Endothelial cell of umbilical vein (primary cell): ENCODE measurements at regions not wholly inside any gene's neighbourhood (a gene's known extent, or its start where the extent isn't known, plus 50 kb on each side); places are given as distances from the start of the nearest gene placed in this dataset.

Experiments
- BruUV-seq: library from RNA; stranded (reverse); fragments of 400-500 nt; replicated peaks from 2 replicates; lab custom pipeline; 2021; lab: Mats Ljungman, UMichigan
- CTCF ChIA-PET: fragments of 300-600, 350-600 bp; sonication (Branson Sonifier 250); formaldehyde crosslinking; loops from one replicate; lab custom pipeline; 2021; ENCODE audit warnings: antibody characterized with exemption, inconsistent platforms; lab: Charles Lee
- POLR2A ChIA-PET: fragments of 300-600, 350-600 bp; sonication (Branson Sonifier 250); formaldehyde crosslinking; loops from one replicate; lab custom pipeline; 2021; ENCODE audit warnings: antibody characterized with exemption, inconsistent platforms; lab: Charles Lee
- DNase-seq: peaks from one replicate; pipeline ENCODE4 v3.0.0-alpha.2; 2011; ENCODE audit warnings: low read depth, low spot score
- FAIRE-seq: peaks from 2 replicates; lab custom pipeline; 2011; peaks lifted over from hg19 to GRCh38; lab: Jason Lieb, UNC
- H2AFZ ChIP-seq: 2 replicates; pipeline ENCODE4 v1.6.0; 2012; ENCODE audit warnings: low read depth, low read length, control low read depth, inconsistent platforms
- H3K27ac ChIP-seq: 2 replicates; pipeline ENCODE4 v1.5.1; 2011; ENCODE audit warnings: low read depth, mild to moderate bottlenecking, control low read depth, low read length, moderate library complexity; ENCODE audit not compliant: insufficient read depth
- H3K27me3 ChIP-seq, 2 experiments: 2 replicates each; pipeline versions ENCODE4 v1.6.0 to v1.6.1; 2011; ENCODE audit warnings: low read length in 2 of 2, mixed read lengths in 1 of 2; ENCODE audit not compliant: control insufficient read depth in 2 of 2, insufficient read depth in 2 of 2
- H3K36me3 ChIP-seq, 2 experiments: 2 replicates in 1 of 2; 3 replicates in 1 of 2; pipeline ENCODE4 v1.5.1; 2011; ENCODE audit warnings: low read length in 2 of 2, mild to moderate bottlenecking in 1 of 2, moderate library complexity in 1 of 2; ENCODE audit not compliant: control insufficient read depth in 2 of 2, insufficient read depth in 2 of 2; ENCODE audit errors: extremely low read depth in 1 of 2
- H3K4me1 ChIP-seq: 3 replicates; pipeline ENCODE4 v1.5.1; 2011; ENCODE audit warnings: mild to moderate bottlenecking, low read length; ENCODE audit not compliant: control insufficient read depth, insufficient read depth; ENCODE audit errors: extremely low read depth
- H3K4me2 ChIP-seq: 2 replicates; pipeline ENCODE4 v1.6.1; 2011; ENCODE audit warnings: low read length, control low read depth, mixed read lengths; ENCODE audit not compliant: insufficient read depth
- H3K4me3 ChIP-seq, 3 experiments: fragments of 200-600 bp in 1 of 3; sonication (generic), shearing (Covaris generic) in 1 of 3; replicated peaks in 1 of 3; 2 replicates each; pipeline ENCODE4 v1.5.1; 2011 to 2016; ENCODE audit warnings: control low read depth in 3 of 3, low read length in 3 of 3, mild to moderate bottlenecking in 2 of 3, inconsistent platforms in 1 of 3, low read depth in 1 of 3, moderate library complexity in 1 of 3; ENCODE audit not compliant: insufficient read depth in 1 of 3
- H3K79me2 ChIP-seq: 2 replicates; pipeline ENCODE4 v1.6.0; 2012; ENCODE audit warnings: low read length, inconsistent platforms; ENCODE audit not compliant: control insufficient read depth, insufficient read depth
- H3K9ac ChIP-seq: replicated peaks from 2 replicates; pipeline ENCODE3; 2011; ENCODE audit warnings: low read length, control low read depth; ENCODE audit not compliant: insufficient read depth; ENCODE audit errors: extremely low read depth
- H3K9me1 ChIP-seq: replicated peaks from 3 replicates; pipeline ENCODE4 v1.6.0; 2011; ENCODE audit warnings: mild to moderate bottlenecking, low read length; ENCODE audit not compliant: control insufficient read depth, insufficient read depth; ENCODE audit errors: extremely low read depth
- H3K9me3 ChIP-seq: replicated peaks from 2 replicates; pipeline ENCODE4 v1.5.1; 2012; ENCODE audit warnings: low read length, inconsistent platforms; ENCODE audit not compliant: control insufficient read depth, insufficient read depth
- H4K20me1 ChIP-seq: replicated peaks from 2 replicates; pipeline ENCODE3; 2011; ENCODE audit warnings: mild to moderate bottlenecking, low read length; ENCODE audit not compliant: control insufficient read depth, insufficient read depth; ENCODE audit errors: extremely low read depth
- EZH2 ChIP-seq: IDR thresholded peaks from 2 replicates; pipeline ENCODE4 v1.6.1; 2012; ENCODE audit warnings: borderline replicate concordance, low read depth, mild to moderate bottlenecking, moderate library complexity, low read length, inconsistent platforms; ENCODE audit not compliant: severe bottlenecking
- FOS ChIP-seq: IDR thresholded peaks from 2 replicates; pipeline ENCODE4 v1.6.1; 2011; ENCODE audit warnings: mild to moderate bottlenecking, low read length, moderate library complexity, borderline replicate concordance; ENCODE audit not compliant: insufficient read depth
- GATA2 ChIP-seq: IDR thresholded peaks from 2 replicates; pipeline ENCODE4 v1.7.0; 2011; ENCODE audit warnings: low read depth, mild to moderate bottlenecking, moderate library complexity, mixed read lengths, low read length; ENCODE audit not compliant: insufficient read length, insufficient read depth
- JUN ChIP-seq: IDR thresholded peaks from 2 replicates; pipeline ENCODE4 v1.6.1; 2011; ENCODE audit warnings: borderline replicate concordance, low read depth; ENCODE audit not compliant: insufficient read length, insufficient read depth
- MAX ChIP-seq: IDR thresholded peaks from 2 replicates; pipeline ENCODE4 v1.6.1; 2011; ENCODE audit not compliant: insufficient read depth, insufficient read length
- MYC ChIP-seq: IDR thresholded peaks from one replicate; pipeline ENCODE4 v1.6.1; 2011; ENCODE audit warnings: mild to moderate bottlenecking, low read depth, low read length
- POLR2A ChIP-seq: IDR thresholded peaks from 2 replicates; pipeline ENCODE4 v1.6.1; 2012; ENCODE audit warnings: low read depth, mild to moderate bottlenecking, control low read depth, low read length
- POLR2AphosphoS5 ChIP-seq: IDR thresholded peaks from 2 replicates; pipeline ENCODE4 v1.6.1; 2012; ENCODE audit warnings: low read depth, mild to moderate bottlenecking, control low read depth, low read length, moderate library complexity; ENCODE audit not compliant: insufficient read depth
- dilution Hi-C: fragments of 300-500 bp; cut with MboI; formaldehyde crosslinking; loops from one replicate; pipeline ENCODE4 v1.15.0; 2019; ENCODE audit warnings: low sequenced_read_pairs; ENCODE audit not compliant: extremely low pct_ligation_motif_present
- intact Hi-C: fragments of 100-400 bp; cut with micrococcal nuclease; formaldehyde crosslinking; loops from one replicate; pipeline ENCODE4 v1.10.0; 2022
- TF ChIP-seq, protein P1 (sequence below), 2 donors: IDR thresholded peaks; 1 replicate in 1 of 2; 2 replicates in 1 of 2; pipeline ENCODE4 v1.5.1; 2011; ENCODE audit warnings: low read length in 2 of 2, mild to moderate bottlenecking in 2 of 2, moderate library complexity in 2 of 2, control low read depth in 1 of 2, inconsistent platforms in 1 of 2, low read depth in 1 of 2; ENCODE audit not compliant: insufficient read depth in 1 of 2; ENCODE audit errors: extremely low read depth in 1 of 2

DNA sequence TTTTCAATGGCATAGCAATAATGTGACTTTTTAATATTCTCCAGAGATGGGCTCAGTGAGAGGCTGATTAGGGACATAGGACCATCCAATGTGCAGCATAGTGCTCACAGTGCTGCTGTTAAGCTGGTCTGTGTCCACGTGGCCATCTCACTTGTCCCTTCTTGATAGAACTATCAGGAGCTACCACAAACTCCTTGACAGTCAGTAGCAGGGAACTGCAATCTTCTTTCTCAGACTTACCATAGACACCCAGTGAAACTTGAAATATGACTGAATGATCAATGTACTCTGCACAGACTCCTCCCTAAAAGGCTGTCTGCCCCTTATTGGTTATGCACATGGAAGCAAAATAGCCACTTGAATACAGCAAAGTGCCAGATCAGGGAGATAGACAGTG lies 64.5 kb upstream of the WARS2 start:
- TF ChIP-seq, protein P1, sequence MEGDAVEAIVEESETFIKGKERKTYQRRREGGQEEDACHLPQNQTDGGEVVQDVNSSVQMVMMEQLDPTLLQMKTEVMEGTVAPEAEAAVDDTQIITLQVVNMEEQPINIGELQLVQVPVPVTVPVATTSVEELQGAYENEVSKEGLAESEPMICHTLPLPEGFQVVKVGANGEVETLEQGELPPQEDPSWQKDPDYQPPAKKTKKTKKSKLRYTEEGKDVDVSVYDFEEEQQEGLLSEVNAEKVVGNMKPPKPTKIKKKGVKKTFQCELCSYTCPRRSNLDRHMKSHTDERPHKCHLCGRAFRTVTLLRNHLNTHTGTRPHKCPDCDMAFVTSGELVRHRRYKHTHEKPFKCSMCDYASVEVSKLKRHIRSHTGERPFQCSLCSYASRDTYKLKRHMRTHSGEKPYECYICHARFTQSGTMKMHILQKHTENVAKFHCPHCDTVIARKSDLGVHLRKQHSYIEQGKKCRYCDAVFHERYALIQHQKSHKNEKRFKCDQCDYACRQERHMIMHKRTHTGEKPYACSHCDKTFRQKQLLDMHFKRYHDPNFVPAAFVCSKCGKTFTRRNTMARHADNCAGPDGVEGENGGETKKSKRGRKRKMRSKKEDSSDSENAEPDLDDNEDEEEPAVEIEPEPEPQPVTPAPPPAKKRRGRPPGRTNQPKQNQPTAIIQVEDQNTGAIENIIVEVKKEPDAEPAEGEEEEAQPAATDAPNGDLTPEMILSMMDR (IDR thresholded peaks at IDR 0.05; ENCODE audit: extremely low read depth in 1 of 2, insufficient read depth in 1 of 2, low read depth in 1 of 2, low read length in 2 of 2) = no peak
- TF ChIP-seq POLR2AphosphoS5 = no peak
- no peak for TF ChIP-seq GATA2
- TF ChIP-seq MYC = no peak
- no peak for TF ChIP-seq MAX
- no peak for TF ChIP-seq POLR2A
- TF ChIP-seq JUN = no peak
- TF ChIP-seq EZH2 = no peak
- no peak for TF ChIP-seq FOS
- Histone ChIP-seq H3K4me1 (no peaks in the 10 kb centered on the region), H3K4me3 (no peak overlapping the region), H3K9ac (no peak overlapping the region), H3K9me3 (no peaks in the 10 kb centered on the region), H3K4me2 (no peak overlapping the region), H4K20me1 (no peaks in the 10 kb centered on the region), H3K27ac (no peak overlapping the region), H3K27me3 (no peaks in the 10 kb centered on the region), H3K79me2 (no peaks in the 10 kb centered on the region), H2AFZ (no peak overlapping the region), H3K36me3 (no peaks in the 10 kb centered on the region), H3K9me1 (no peaks in the 10 kb centered on the region)
- ChIA-PET CTCF (interaction anchor here (2.0 kb wide), 1 partner anchor 70 kb away, joined by 6 read pairs; no protein-coding TSS in a partner anchor), POLR2A (no interaction called here)
- intact Hi-C loops (no loop called here), dilution Hi-C loops (no loop called here)
- no TSS peak for BruUV-seq
- DNase-seq (no peak), FAIRE-seq (no peak)
